OCI-LY7 (cell line): ENCODE measurements at regions not wholly inside any gene's neighbourhood (a gene's known extent, or its start where the extent isn't known, plus 50 kb on each side); places are given as distances from the start of the nearest gene placed in this dataset.

Experiments
- BruUV-seq: library from RNA; stranded (reverse); fragments of 400-500 nt; replicated peaks from 2 replicates; lab custom pipeline; 2021; lab: Mats Ljungman, UMichigan
- CTCF ChIA-PET: fragments of 300-600 bp; sonication (Branson Sonifier 250); formaldehyde crosslinking; loops from one replicate; lab custom pipeline; 2022; ENCODE audit warnings: antibody characterized with exemption; ENCODE audit not compliant: unreplicated experiment; lab: Charles Lee
- POLR2A ChIA-PET: fragments of 300-600 bp; sonication (Branson Sonifier 250); formaldehyde crosslinking; loops from one replicate; lab custom pipeline; 2022; ENCODE audit warnings: antibody characterized with exemption; lab: Charles Lee
- DNase-seq: peaks from one replicate; pipeline ENCODE4 v3.0.0-alpha.2; 2015; ENCODE audit warnings: low spot score
- H2AFZ ChIP-seq: fragments of 200-600 bp; sonication (generic), shearing (Covaris generic); 2 replicates; pipeline ENCODE4 v1.6.1; 2014; ENCODE audit warnings: mild to moderate bottlenecking, antibody characterized with exemption, low read length, moderate library complexity
- H3K27ac ChIP-seq: fragments of 200-600 bp; sonication (generic); 2 replicates; pipeline ENCODE4 v1.5.1; 2014; ENCODE audit warnings: mixed run types, low read depth, mild to moderate bottlenecking, moderate library complexity, low read length, inconsistent platforms; ENCODE audit not compliant: poor library complexity, severe bottlenecking
- H3K36me3 ChIP-seq: fragments of 200-600 bp; sonication (generic); 2 replicates; pipeline ENCODE4 v1.6.1; 2014; ENCODE audit warnings: mild to moderate bottlenecking, antibody characterized with exemption, low read length, moderate library complexity, mixed read lengths; ENCODE audit not compliant: insufficient read depth
- H3K4me1 ChIP-seq: fragments of 200-600 bp; sonication (generic); 2 replicates; pipeline ENCODE4 v1.5.1; 2014; ENCODE audit warnings: mild to moderate bottlenecking, low read length; ENCODE audit not compliant: insufficient read depth, poor library complexity, severe bottlenecking
- H3K4me2 ChIP-seq: fragments of 200-600 bp; sonication (generic); 2 replicates; pipeline ENCODE4 v1.6.1; 2014; ENCODE audit warnings: mild to moderate bottlenecking, low read length
- H3K4me3 ChIP-seq: fragments of 200-600 bp; sonication (generic); 2 replicates; pipeline ENCODE4 v1.5.1; 2014; ENCODE audit warnings: mild to moderate bottlenecking, low read depth, low read length; ENCODE audit not compliant: poor library complexity, severe bottlenecking
- H3K79me2 ChIP-seq: fragments of 200-600 bp; sonication (generic); 2 replicates; pipeline ENCODE4 v1.6.1; 2016; ENCODE audit warnings: low read depth, mild to moderate bottlenecking, low read length, moderate library complexity, mixed read lengths; ENCODE audit not compliant: insufficient read depth
- H3K9me2 ChIP-seq: fragments of 200-600 bp; sonication (generic); 2 replicates; pipeline ENCODE4 v1.6.1; 2016; ENCODE audit warnings: mild to moderate bottlenecking, low read length, mixed read lengths; ENCODE audit not compliant: insufficient read depth
- H3K9me3 ChIP-seq: fragments of 200-600 bp; sonication (generic); 2 replicates; pipeline ENCODE4 v1.6.1; 2014; ENCODE audit warnings: mild to moderate bottlenecking, mixed run types, low read length, mixed read lengths
- H4K20me1 ChIP-seq: fragments of 200-600 bp; sonication (generic); 2 replicates; pipeline ENCODE4 v1.6.1; 2014; ENCODE audit warnings: mild to moderate bottlenecking, antibody characterized with exemption, low read length, moderate library complexity, mixed read lengths; ENCODE audit not compliant: insufficient read depth
- CTCF ChIP-seq: fragments of 200-600 bp; sonication (generic); conservative IDR thresholded peaks from 2 replicates; pipeline ENCODE4 v1.5.1; 2014; ENCODE audit warnings: mild to moderate bottlenecking, antibody characterized with exemption, low read length, moderate library complexity, mixed read lengths
- EZH2phosphoT487 ChIP-seq: fragments of 200-600 bp; sonication (generic); IDR thresholded peaks from 2 replicates; pipeline ENCODE4 v1.6.1; 2018; ENCODE audit warnings: low read depth, borderline replicate concordance, mild to moderate bottlenecking, mixed run types, antibody characterized with exemption, low read length, moderate library complexity, mixed read lengths
- intact Hi-C: fragments of 100-400 bp; cut with micrococcal nuclease; formaldehyde crosslinking; loops from one replicate; pipeline ENCODE4 v1.10.0; 2022; ENCODE audit not compliant: unreplicated experiment

- BruUV-seq, result no TSS peak
- POLR2A ChIA-PET, result no interaction called here
- no peak overlapping the region for H3K27ac ChIP-seq
- H3K4me1 ChIP-seq, result no peaks in the 10 kb centered on the region
- no peaks in the 10 kb centered on the region for H3K79me2 ChIP-seq
- intact Hi-C loops, result no loop called here
- H2AFZ ChIP-seq, result no peak overlapping the region
- no peak overlapping the region for H3K4me2 ChIP-seq
- H3K36me3 ChIP-seq, result no peaks in the 10 kb centered on the region
- CTCF ChIA-PET, result no interaction called here
- no peaks in the 10 kb centered on the region for H4K20me1 ChIP-seq
- H3K4me3 ChIP-seq, result no peak overlapping the region
- H3K9me2 ChIP-seq, result no peaks in the 10 kb centered on the region
- DNase-seq, result no peak
- TF ChIP-seq EZH2phosphoT487 (no peak), CTCF (no peak)
- no peaks in the 10 kb centered on the region for H3K9me3 ChIP-seq
These were observed 134.5 kb upstream of the CWC22 start for GRCh38 chr2:180141600-180141999.

- Histone ChIP-seq H3K79me2 (no peaks in the 10 kb centered on the region), H3K4me1 (no peaks in the 10 kb centered on the region), H3K9me3 (no peaks in the 10 kb centered on the region), H3K4me3 (no peak overlapping the region), H3K4me2 (no peak overlapping the region), H3K36me3 (no peaks in the 10 kb centered on the region), H3K9me2 (no peaks in the 10 kb centered on the region), H3K27ac (no peak overlapping the region), H4K20me1 (no peaks in the 10 kb centered on the region), H2AFZ (no peak overlapping the region)
- DNase-seq, result no peak
- TF ChIP-seq EZH2phosphoT487 (no peak), CTCF (no peak)
- ChIA-PET POLR2A (interaction anchor here (0.5 to 0.7 kb wide), 3 partner anchors 110 to 1806 kb away, joined by 3 to 6 read pairs (median 3); no protein-coding TSS in a partner anchor), CTCF (no interaction called here)
- BruUV-seq, result no TSS peak
- intact Hi-C loops, result no loop called here
These were observed 126.6 kb upstream of the CWC22 start for GRCh38 chr2:180133736-180134135.

- Histone ChIP-seq H3K79me2 (no peaks in the 10 kb centered on the region), H3K27ac (no peak overlapping the region), H3K9me3 (no peaks in the 10 kb centered on the region), H2AFZ (no peak overlapping the region), H3K9me2 (no peaks in the 10 kb centered on the region), H3K36me3 (no peaks in the 10 kb centered on the region), H4K20me1 (no peaks in the 10 kb centered on the region), H3K4me3 (no peak overlapping the region), H3K4me2 (no peak overlapping the region), H3K4me1 (no peaks in the 10 kb centered on the region)
- no peak for TF ChIP-seq EZH2phosphoT487
- no peak for TF ChIP-seq CTCF
- BruUV-seq, result no TSS peak
- intact Hi-C loops, result no loop called here
- CTCF ChIA-PET, result no interaction called here
- DNase-seq, result no peak
- POLR2A ChIA-PET, result no interaction called here
These were observed 123.3 kb upstream of the CWC22 start for GRCh38 chr2:180130403-180130802.
